NAMALWA (cell line): ENCODE measurements at regions not wholly inside any gene's neighbourhood (a gene's known extent, or its start where the extent isn't known, plus 50 kb on each side); places are given as distances from the start of the nearest gene placed in this dataset.
"Not testable (repeated sequence)": the region's sequence is repeated elsewhere in the genome, so short reads cannot be mapped to it uniquely, and the experiment has no call there.

Experiments
- DNase-seq: peaks from one replicate; pipeline ENCODE4 v3.0.0-alpha.2; 2015; ENCODE audit warnings: low spot score

GRCh38 chr17:34740565-34741520, 161.5 kb downstream of the TMEM132E start:
- no peak for DNase-seq

GRCh38 chr17:34739386-34739785, 160.0 kb downstream of the TMEM132E start:
- DNase-seq: no peak

GRCh38 chr17:34737673-34738072, 158.3 kb downstream of the TMEM132E start:
- not testable (repeated sequence) for DNase-seq

GRCh38 chr17:34736611-34737010, 157.2 kb downstream of the TMEM132E start:
- no peak for DNase-seq

GRCh38 chr17:34733333-34733732, 154.0 kb downstream of the TMEM132E start:
- no peak for DNase-seq

- no peak for DNase-seq
Observed at GRCh38 chr17:34730816-34731215, 151.4 kb downstream of the TMEM132E start.

- DNase-seq: no peak
Observed at GRCh38 chr17:34728771-34729310, 149.5 kb downstream of the TMEM132E start.

GRCh38 chr17:34727601-34728000, 148.2 kb downstream of the TMEM132E start:
- no peak for DNase-seq

- no peak for DNase-seq
Observed at GRCh38 chr17:34726536-34727384, 147.4 kb downstream of the TMEM132E start.

- DNase-seq: no peak
Observed at GRCh38 chr17:34725725-34726124, 146.3 kb downstream of the TMEM132E start.

GRCh38 chr17:34725008-34725407, 145.6 kb downstream of the TMEM132E start:
- no peak for DNase-seq

GRCh38 chr17:34723875-34724274, 144.5 kb downstream of the TMEM132E start:
- DNase-seq: no peak

- no peak for DNase-seq
Observed at GRCh38 chr17:34721326-34721725, 141.9 kb downstream of the TMEM132E start.

- DNase-seq: no peak
Observed at GRCh38 chr17:34720760-34721159, 141.4 kb downstream of the TMEM132E start.

- no peak for DNase-seq
Observed at GRCh38 chr17:34719569-34719968, 140.2 kb downstream of the TMEM132E start.

GRCh38 chr17:34717092-34717491, 137.7 kb downstream of the TMEM132E start:
- no peak for DNase-seq

- DNase-seq: no peak
Observed at GRCh38 chr17:34716291-34716690, 136.9 kb downstream of the TMEM132E start.

GRCh38 chr17:34715504-34715903, 136.1 kb downstream of the TMEM132E start:
- DNase-seq: no peak

GRCh38 chr17:34714475-34715410, 135.4 kb downstream of the TMEM132E start:
- no peak for DNase-seq

GRCh38 chr17:34713687-34714086, 134.3 kb downstream of the TMEM132E start:
- DNase-seq: no peak

- DNase-seq: no peak
Observed at GRCh38 chr17:34712481-34713195, 133.3 kb downstream of the TMEM132E start.
